Bronchial epithelial cell (primary cell): ENCODE measurements at regions not wholly inside any gene's neighbourhood (a gene's known extent, or its start where the extent isn't known, plus 50 kb on each side); places are given as distances from the start of the nearest gene placed in this dataset.

Source experiments
- DNase-seq: peaks from one replicate; pipeline ENCODE4 v3.0.0-alpha.2; 2010; ENCODE audit warnings: low read depth
- FAIRE-seq: peaks from 2 replicates; lab custom pipeline; 2011; peaks lifted over from hg19 to GRCh38; lab: Jason Lieb, UNC
- H3K27me3 ChIP-seq: 2 replicates; pipeline ENCODE4 v1.5.1; 2011; ENCODE audit warnings: low read length; ENCODE audit not compliant: control insufficient read depth, insufficient read depth
- H3K36me3 ChIP-seq: 2 replicates; pipeline ENCODE4 v1.5.1; 2011; ENCODE audit warnings: low read length; ENCODE audit not compliant: control insufficient read depth, insufficient read depth
- H3K4me3 ChIP-seq: 2 replicates; pipeline ENCODE4 v1.5.1; 2011; ENCODE audit warnings: mild to moderate bottlenecking, low read depth, low read length, control low read depth
- TF ChIP-seq, protein P1 (sequence below): IDR thresholded peaks from 2 replicates; pipeline ENCODE4 v1.5.1; 2011; ENCODE audit warnings: mild to moderate bottlenecking, moderate library complexity, low read length, control low read depth, inconsistent platforms; ENCODE audit not compliant: insufficient read depth, severe bottlenecking

DNA sequence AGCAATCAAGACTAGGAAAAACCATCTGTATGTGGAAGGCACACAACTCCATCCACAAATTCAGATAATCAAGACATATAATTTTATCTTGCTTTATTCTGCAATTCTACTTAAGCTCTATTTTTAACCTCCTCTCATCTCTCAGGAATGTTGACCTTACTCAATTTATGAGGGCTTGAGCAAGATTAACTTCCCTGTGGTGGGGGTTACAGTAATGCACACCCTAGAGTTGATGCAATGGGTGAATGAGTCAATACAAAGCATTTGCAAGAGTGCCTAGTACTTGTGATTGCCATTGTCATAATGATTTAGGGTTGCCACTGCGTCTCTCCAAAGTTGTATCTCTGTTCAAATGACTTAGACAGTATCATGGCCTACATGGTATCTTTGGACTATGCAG, 1598.4 kb upstream of the TMEM132C start:
- Histone ChIP-seq H3K27me3 (no peaks in the 10 kb centered on the region), H3K36me3 (no peaks in the 10 kb centered on the region), H3K4me3 (no peak overlapping the region)
- TF ChIP-seq, protein P1, sequence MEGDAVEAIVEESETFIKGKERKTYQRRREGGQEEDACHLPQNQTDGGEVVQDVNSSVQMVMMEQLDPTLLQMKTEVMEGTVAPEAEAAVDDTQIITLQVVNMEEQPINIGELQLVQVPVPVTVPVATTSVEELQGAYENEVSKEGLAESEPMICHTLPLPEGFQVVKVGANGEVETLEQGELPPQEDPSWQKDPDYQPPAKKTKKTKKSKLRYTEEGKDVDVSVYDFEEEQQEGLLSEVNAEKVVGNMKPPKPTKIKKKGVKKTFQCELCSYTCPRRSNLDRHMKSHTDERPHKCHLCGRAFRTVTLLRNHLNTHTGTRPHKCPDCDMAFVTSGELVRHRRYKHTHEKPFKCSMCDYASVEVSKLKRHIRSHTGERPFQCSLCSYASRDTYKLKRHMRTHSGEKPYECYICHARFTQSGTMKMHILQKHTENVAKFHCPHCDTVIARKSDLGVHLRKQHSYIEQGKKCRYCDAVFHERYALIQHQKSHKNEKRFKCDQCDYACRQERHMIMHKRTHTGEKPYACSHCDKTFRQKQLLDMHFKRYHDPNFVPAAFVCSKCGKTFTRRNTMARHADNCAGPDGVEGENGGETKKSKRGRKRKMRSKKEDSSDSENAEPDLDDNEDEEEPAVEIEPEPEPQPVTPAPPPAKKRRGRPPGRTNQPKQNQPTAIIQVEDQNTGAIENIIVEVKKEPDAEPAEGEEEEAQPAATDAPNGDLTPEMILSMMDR, result no peak
- FAIRE-seq, result no peak
- DNase-seq, result peak; percentile 64

DNA sequence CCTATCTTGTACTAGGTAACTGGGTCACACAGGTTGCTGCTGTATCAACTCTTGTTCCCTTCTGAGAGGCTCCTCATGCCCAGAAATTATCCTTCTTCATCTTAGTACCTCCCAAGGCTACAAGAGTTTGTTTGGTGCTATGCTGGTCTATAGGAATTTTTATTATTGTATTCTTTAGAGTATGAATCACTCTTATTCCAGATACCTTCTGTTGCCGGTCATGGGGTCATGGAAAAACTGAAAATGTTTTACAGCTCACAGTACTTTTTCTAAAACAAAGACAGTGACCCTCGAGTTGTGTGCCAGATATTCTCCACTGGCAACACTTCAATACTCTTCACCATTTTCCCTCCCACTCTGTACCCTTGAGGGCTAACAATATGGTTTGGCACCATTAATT, 1598.0 kb upstream of the TMEM132C start:
- DNase-seq (no peak), FAIRE-seq (no peak)
- TF ChIP-seq, protein P1, result no peak
- H3K36me3 ChIP-seq, result no peaks in the 10 kb centered on the region
- H3K4me3 ChIP-seq, result no peak overlapping the region
- no peaks in the 10 kb centered on the region for H3K27me3 ChIP-seq

DNA sequence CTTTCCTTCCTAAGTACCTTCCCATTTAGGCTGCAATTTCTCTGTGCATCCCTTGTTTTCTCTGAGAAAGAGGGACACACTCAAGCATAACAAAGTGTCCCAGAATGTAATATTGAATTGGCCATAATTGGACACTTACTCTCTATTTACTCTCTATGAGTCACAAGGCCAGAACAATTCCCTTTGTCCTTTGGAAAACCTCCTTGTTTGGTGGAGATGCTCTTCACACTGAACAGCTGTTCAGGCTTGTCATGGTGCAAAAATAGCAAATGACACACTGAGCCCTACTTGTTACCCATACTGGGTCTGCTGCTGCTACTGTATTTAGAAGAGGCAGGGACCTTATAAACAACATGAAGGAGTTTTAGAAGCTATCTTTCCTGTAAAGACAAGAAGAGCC, 1590.5 kb upstream of the TMEM132C start:
- Histone ChIP-seq H3K27me3 (no peaks in the 10 kb centered on the region), H3K4me3 (no peak overlapping the region), H3K36me3 (no peaks in the 10 kb centered on the region)
- DNase-seq (no peak), FAIRE-seq (no peak)
- TF ChIP-seq, protein P1, result no peak

DNA sequence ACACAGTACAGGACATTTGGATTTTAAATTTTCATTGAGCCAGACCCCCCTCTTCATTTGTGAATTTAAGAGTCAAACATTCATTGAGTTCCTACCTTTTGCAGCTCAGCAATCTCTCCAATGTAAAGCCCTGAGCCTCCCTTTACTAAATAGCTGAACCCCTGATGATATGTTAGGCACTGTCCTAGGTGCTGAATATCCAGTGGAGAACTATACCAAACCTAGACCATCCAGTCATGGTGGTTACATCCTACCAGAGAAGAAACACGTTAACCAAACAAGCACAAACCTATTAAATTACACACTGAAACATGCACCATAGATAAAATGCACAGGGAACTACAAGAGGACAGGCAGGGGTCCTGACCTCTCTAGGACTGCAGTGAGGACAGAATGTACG, 1585.3 kb upstream of the TMEM132C start:
- TF ChIP-seq, protein P1, result no peak
- no peak for DNase-seq
- no peaks in the 10 kb centered on the region for H3K36me3 ChIP-seq
- no peak overlapping the region for H3K4me3 ChIP-seq
- FAIRE-seq, result no peak
- H3K27me3 ChIP-seq, result no peaks in the 10 kb centered on the region

DNA sequence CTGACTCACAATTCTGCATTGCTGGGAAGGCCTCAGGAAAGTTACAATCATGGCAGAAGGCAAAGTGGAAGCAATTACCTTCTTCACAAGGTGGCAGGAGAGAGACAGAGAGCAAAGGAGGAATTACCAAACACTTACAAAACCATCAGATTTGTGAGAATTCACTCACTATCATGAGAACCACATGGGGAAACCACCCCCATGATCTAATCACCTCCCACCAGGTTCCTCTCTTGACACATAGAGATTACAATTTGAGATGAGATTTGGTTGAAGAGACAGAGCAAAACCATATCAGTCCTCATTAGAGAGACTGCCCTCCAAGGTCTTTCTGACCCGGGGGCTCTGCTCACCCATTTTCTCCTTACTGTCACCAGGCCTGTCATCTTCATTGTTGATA, 1582.3 kb upstream of the TMEM132C start:
- TF ChIP-seq, protein P1, result no peak
- no peak for FAIRE-seq
- Histone ChIP-seq H3K4me3 (no peak overlapping the region), H3K27me3 (no peaks in the 10 kb centered on the region), H3K36me3 (no peaks in the 10 kb centered on the region)
- DNase-seq, result no peak

DNA sequence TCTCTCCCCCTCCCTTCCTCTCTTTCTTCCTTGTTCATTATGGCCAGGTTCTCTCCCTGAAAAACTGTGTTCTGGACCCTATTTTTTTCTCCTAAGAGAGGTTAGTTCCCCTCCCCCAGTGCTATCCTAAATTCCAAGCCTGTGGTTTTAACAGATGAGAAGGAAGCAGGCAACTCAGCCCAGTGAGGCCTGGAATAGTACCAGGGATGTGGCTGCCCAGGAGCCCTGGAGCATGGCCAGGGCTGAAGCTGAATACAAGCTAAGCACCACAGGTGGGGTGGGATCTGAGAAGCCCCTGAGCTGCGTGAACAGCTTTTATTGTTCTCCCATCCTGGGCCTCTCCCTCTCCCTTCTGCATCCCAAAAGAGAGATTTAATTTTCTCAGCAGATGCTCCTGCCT, 1581.3 kb upstream of the TMEM132C start:
- TF ChIP-seq, protein P1, result no peak
- H3K36me3 ChIP-seq, result no peaks in the 10 kb centered on the region
- H3K27me3 ChIP-seq, result no peaks in the 10 kb centered on the region
- DNase-seq (no peak), FAIRE-seq (no peak)
- H3K4me3 ChIP-seq, result no peak overlapping the region
